ENCODE measurements at regions not wholly inside any gene's neighbourhood (a gene's known extent, or its start where the extent isn't known, plus 50 kb on each side); places are given as distances from the start of the nearest gene placed in this dataset.

DNA sequence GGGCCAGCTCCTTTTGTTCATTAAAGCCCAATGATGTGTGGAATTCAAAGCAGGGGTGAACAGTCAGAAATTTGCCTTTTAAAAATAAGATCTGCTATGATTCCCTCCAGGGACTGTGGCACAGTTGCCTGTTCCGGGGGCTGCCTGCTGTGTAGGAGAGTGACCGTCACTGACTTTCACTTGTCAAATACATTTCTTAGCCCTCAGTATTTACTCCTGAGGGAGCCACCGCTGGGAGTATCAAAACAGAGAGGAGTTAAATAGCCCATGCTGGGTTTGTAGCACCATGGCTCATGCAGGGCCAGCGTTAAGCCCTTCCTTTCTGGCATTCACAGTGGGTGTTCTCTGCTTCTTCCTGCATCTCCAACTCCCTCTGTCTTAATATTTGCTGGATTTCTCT lies 897.8 kb downstream of the SORCS3 start:
- DNase-seq (ENCODE audit: low read depth), result no peak
- TF ChIP-seq, protein P1, sequence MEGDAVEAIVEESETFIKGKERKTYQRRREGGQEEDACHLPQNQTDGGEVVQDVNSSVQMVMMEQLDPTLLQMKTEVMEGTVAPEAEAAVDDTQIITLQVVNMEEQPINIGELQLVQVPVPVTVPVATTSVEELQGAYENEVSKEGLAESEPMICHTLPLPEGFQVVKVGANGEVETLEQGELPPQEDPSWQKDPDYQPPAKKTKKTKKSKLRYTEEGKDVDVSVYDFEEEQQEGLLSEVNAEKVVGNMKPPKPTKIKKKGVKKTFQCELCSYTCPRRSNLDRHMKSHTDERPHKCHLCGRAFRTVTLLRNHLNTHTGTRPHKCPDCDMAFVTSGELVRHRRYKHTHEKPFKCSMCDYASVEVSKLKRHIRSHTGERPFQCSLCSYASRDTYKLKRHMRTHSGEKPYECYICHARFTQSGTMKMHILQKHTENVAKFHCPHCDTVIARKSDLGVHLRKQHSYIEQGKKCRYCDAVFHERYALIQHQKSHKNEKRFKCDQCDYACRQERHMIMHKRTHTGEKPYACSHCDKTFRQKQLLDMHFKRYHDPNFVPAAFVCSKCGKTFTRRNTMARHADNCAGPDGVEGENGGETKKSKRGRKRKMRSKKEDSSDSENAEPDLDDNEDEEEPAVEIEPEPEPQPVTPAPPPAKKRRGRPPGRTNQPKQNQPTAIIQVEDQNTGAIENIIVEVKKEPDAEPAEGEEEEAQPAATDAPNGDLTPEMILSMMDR (conservative IDR thresholded peaks at IDR 0.05; ENCODE audit: low read depth, low read length), result no peak

DNA sequence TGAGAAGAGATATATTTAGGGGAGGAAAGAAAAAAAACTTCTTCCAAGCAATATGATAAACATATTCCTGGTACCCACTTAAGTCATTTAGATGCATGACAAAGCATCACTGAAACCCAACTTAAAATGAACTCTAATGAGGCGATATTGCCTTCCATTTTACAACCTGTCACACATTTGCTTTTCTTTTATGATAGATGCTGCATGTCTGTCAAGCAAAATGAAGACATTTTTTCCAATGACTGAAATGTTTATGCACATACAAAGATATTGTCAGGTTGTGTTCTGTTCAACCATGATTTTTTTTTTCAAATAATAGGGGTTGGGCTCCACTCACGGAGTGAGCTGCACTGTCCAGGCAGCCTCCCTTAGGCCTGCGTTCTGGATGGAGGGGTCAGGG lies 894.4 kb downstream of the SORCS3 start:
- no peak for DNase-seq (ENCODE audit: low read depth)
- TF ChIP-seq, protein P1 (conservative IDR thresholded peaks at IDR 0.05; ENCODE audit: low read depth, low read length), result no peak
- no peak overlapping the region for H3K4me3 ChIP-seq (ENCODE audit: low read depth, low read length)

More for the DNA sequence above, 897.8 kb downstream of the SORCS3 start:
- H3K4me3 ChIP-seq (ENCODE audit: low read depth, low read length), result no peak overlapping the region

DNA sequence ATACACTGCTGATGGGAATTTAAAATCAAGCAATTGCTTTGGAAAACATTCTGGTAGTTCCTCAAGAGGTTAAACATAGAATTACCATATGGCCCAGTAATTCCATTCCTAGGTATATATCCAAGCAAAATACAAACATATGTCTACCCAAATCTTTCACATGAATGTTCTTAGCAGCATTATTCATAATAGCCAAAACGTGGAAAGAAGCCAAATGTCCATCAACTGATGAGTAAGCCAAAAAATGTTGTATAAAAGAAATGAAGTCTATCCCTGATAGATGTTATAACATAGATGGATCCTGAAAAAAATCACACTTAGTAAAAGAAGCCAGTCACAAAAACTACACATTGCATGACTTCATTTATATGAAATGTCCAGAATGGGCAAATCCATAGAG lies 893.0 kb downstream of the SORCS3 start:
- TF ChIP-seq, protein P1 (conservative IDR thresholded peaks at IDR 0.05; ENCODE audit: low read depth, low read length), result no peak
- DNase-seq (ENCODE audit: low read depth), result no peak
- H3K4me3 ChIP-seq (ENCODE audit: low read depth, low read length), result no peak overlapping the region

DNA sequence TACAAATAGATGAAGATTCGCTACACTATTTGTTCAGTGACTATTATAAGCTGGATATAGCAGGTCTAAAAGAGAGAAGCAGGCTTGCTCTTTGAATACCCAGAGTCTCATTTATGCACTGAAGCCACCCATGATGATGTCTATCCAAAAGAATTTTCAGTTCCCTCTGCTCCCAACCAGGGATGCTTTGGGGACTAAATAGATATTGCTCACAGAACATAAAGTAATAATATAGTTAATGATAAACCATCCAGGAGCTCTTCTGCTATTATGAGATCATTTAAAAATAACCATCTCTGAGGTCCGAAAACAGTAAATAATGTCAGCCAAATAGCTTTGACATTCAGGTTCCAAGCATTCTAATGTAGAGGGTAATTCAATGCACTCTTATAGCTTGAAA lies 875.4 kb downstream of the SORCS3 start:
- TF ChIP-seq, protein P1 (conservative IDR thresholded peaks at IDR 0.05; ENCODE audit: low read depth, low read length), result no peak
- no peak overlapping the region for H3K4me3 ChIP-seq (ENCODE audit: low read depth, low read length)
- no peak for DNase-seq (ENCODE audit: low read depth)

DNA sequence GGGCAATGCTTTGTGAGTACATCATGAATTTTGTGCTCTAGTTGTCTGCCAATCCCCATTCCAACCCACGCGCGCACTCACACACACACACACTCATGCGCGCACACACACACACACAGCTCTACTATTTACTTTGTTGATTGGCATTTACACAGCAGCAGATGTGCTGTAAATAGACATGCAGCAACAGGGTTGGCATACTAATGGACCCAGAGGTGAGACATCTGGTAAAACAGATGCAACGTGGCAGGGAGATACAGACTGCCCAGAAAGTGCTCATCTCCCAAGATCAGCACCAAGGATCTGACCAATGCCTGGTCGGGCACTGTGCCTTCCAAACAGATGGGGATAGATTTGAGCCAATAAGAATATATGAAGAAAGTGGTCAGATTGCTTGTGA lies 873.0 kb downstream of the SORCS3 start:
- TF ChIP-seq, protein P1 (conservative IDR thresholded peaks at IDR 0.05; ENCODE audit: low read depth, low read length), result no peak
- no peak for DNase-seq (ENCODE audit: low read depth)
- no peak overlapping the region for H3K4me3 ChIP-seq (ENCODE audit: low read depth, low read length)

DNA sequence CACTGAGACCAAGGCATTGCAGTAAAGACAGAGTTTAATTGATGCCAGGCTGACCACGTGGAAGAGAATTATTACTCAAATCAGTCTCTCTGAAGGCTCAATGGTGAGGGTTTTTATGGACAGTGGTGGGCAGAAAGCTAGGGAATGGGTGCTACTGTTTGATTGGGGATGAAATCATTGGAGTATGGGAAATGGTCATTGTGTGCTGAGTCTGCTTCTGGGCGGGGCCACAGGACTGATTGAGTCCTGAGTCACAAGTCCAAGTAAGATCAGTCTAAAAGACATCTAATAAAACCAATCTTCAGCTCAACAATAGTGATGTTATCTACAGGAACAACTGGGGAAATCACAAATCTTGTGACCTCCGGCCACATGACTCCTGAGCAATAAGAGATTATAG lies 868.4 kb downstream of the SORCS3 start:
- TF ChIP-seq, protein P1 (conservative IDR thresholded peaks at IDR 0.05; ENCODE audit: low read depth, low read length), result no peak
- H3K4me3 ChIP-seq (ENCODE audit: low read depth, low read length), result no peak overlapping the region
- no peak for DNase-seq (ENCODE audit: low read depth)

DNA sequence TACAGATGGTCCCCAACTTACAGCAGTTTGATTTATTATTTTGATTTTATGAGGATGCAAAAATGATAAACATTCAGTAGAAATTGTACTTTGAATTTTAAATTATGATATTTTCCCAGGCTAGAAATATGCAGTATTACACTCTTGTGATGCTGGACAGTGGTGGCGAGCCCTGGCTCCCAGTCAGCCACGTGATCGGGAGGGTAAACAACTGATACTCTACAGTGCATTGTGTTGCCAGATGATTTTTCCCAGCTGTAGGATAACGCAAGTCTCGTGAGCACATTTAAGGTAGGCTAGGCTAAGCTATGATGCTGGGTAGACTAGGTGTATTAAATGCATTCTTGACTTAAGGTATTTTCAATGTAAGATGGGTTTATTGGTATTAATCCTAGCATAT lies 865.2 kb downstream of the SORCS3 start:
- TF ChIP-seq, protein P1 (conservative IDR thresholded peaks at IDR 0.05; ENCODE audit: low read depth, low read length), result no peak
- no peak overlapping the region for H3K4me3 ChIP-seq (ENCODE audit: low read depth, low read length)
- DNase-seq (ENCODE audit: low read depth), result no peak
